ENCODE measurements at regions not wholly inside any gene's neighbourhood (a gene's known extent, or its start where the extent isn't known, plus 50 kb on each side); places are given as distances from the start of the nearest gene placed in this dataset.

- Histone ChIP-seq H3T11ph (ENCODE audit: low read length) (no peak overlapping the region), H2BK5ac (ENCODE audit: insufficient read length, low read length) (no peak overlapping the region), H4K20me1 (ENCODE audit: control insufficient read depth, insufficient read depth, insufficient read length) (no peaks in the 10 kb centered on the region), H3K9me3 (ENCODE audit: control insufficient read depth, low read depth, low read length) (no peaks in the 10 kb centered on the region), H3K4me1 (ENCODE audit: insufficient read depth, low read length) (peaks cover 3% of the 10 kb centered on the region; the same call in 1 of the 2 replicates), H2BK12ac (ENCODE audit: insufficient read length, low read depth, low read length) (no peak overlapping the region), H3K23ac (ENCODE audit: insufficient read length, low read depth, low read length) (no peak overlapping the region), H3K14ac (ENCODE audit: insufficient read depth, low read length) (no peak overlapping the region), H4K91ac (ENCODE audit: insufficient read length, low read depth, low read length) (no peak overlapping the region), H3K18ac (ENCODE audit: insufficient read length, low read depth, low read length) (no peak overlapping the region), H3K27ac (ENCODE audit: insufficient read length, low read depth, low read length) (no peak overlapping the region), H2AK5ac (ENCODE audit: insufficient read length, low read length) (no peak overlapping the region), H4K5ac (ENCODE audit: insufficient read length, low read depth, low read length) (no peak overlapping the region), H3K9ac (ENCODE audit: extremely low read depth, insufficient read length, low read length) (no peak overlapping the region), H3K27me3 (ENCODE audit: insufficient read depth, low read length) (no peaks in the 10 kb centered on the region), H3K79me2 (ENCODE audit: insufficient read depth, low read length) (no peaks in the 10 kb centered on the region), H2BK120ac (ENCODE audit: low read depth, low read length, poor library complexity, severe bottlenecking) (no peak overlapping the region), H3K4ac (ENCODE audit: low read depth, low read length) (no peak overlapping the region), H3K56ac (ENCODE audit: insufficient read length, low read depth, low read length) (no peak overlapping the region), H2AFZ (ENCODE audit: low read length) (no peak overlapping the region), H2BK20ac (ENCODE audit: low read depth, low read length, poor library complexity, severe bottlenecking) (no peak overlapping the region), H4K8ac (replicated peaks; ENCODE audit: insufficient read length, low read depth, low read length) (no peak overlapping the region), H2BK15ac (ENCODE audit: low read depth, low read length) (no peak overlapping the region), H3K23me2 (ENCODE audit: insufficient read length, low read depth, low read length, poor library complexity, severe bottlenecking) (no peaks in the 10 kb centered on the region), H3K79me1 (ENCODE audit: insufficient read depth, low read depth, low read length, poor library complexity, severe bottlenecking) (no peaks in the 10 kb centered on the region), H3K4me2 (ENCODE audit: insufficient read depth, insufficient read length, low read length) (no peak overlapping the region)
- peaks cover 10 to 14% of the 10 kb centered on the region in 2 experiments for H3K4me1 Mint-ChIP-seq
- no peaks in the 10 kb centered on the region for H3K9me3 Mint-ChIP-seq
- no peak for DNase-seq
- no peaks in the 10 kb centered on the region; a peak in 1 of 7 replicates for H3K36me3 Mint-ChIP-seq (ENCODE audit: insufficient read depth in 1 of 3, low read depth in 3 of 3)
- H3K27ac Mint-ChIP-seq, result no peak overlapping the region
- no CpG with 5 or more reads among the region's 1 CpG for WGBS (ENCODE audit: extremely low coverage, insufficient read length, low lambda C conversion rate)
- no peak for TF ChIP-seq CTCF (conservative IDR thresholded peaks at IDR 0.05)
- no peaks in the 10 kb centered on the region; the same call in 1 of the 2 replicates for H3K27me3 Mint-ChIP-seq (ENCODE audit: low read depth)
- no peak overlapping the region for H3K4me3 Mint-ChIP-seq
These were observed 120.8 kb upstream of the SFRP2 start for GRCh38 chr4:153909672-153910071.

Data from H9 (cell line).